KMS-11 (cell line): ENCODE measurements at regions not wholly inside any gene's neighbourhood (a gene's known extent, or its start where the extent isn't known, plus 50 kb on each side); places are given as distances from the start of the nearest gene placed in this dataset.

ENCODE experiments used
- H2AFZ ChIP-seq: fragments of 200-600 bp; sonication (generic); 2 replicates; pipeline ENCODE4 v1.6.1; 2016; ENCODE audit warnings: antibody characterized with exemption, mixed run types, low read depth
- H3K27ac ChIP-seq: fragments of 200-600 bp; sonication (generic); 2 replicates; pipeline ENCODE4 v1.6.1; 2016; ENCODE audit warnings: mild to moderate bottlenecking, mixed run types
- H3K27me3 ChIP-seq: fragments of 200-600 bp; sonication (generic); 2 replicates; pipeline ENCODE4 v1.6.1; 2017; ENCODE audit warnings: mild to moderate bottlenecking, low read depth, mixed run types, moderate library complexity; ENCODE audit not compliant: insufficient read depth
- H3K36me3 ChIP-seq: fragments of 200-600 bp; sonication (generic); 2 replicates; pipeline ENCODE4 v1.6.1; 2017; ENCODE audit warnings: mild to moderate bottlenecking, mixed run types; ENCODE audit not compliant: insufficient read depth
- H3K4me1 ChIP-seq: fragments of 200-600 bp; sonication (generic); 2 replicates; pipeline ENCODE4 v1.6.1; 2016; ENCODE audit warnings: mild to moderate bottlenecking, low read depth, mixed run types; ENCODE audit not compliant: poor library complexity, severe bottlenecking
- H3K4me2 ChIP-seq: fragments of 200-600 bp; sonication (generic); 2 replicates; pipeline ENCODE4 v1.7.0; 2016; ENCODE audit warnings: mild to moderate bottlenecking, mixed run types
- H3K4me3 ChIP-seq: fragments of 200-600 bp; sonication (generic); IDR thresholded peaks from 2 replicates; pipeline ENCODE4 v1.6.1; 2017; ENCODE audit warnings: low read depth, low read length, mixed read lengths; ENCODE audit not compliant: insufficient read depth
- H3K79me2 ChIP-seq: fragments of 200-600 bp; sonication (generic); 2 replicates; pipeline ENCODE4 v1.6.1; 2016; ENCODE audit warnings: low read depth, mixed run types; ENCODE audit not compliant: insufficient read depth
- H3K9ac ChIP-seq: fragments of 200-600 bp; sonication (generic); 2 replicates; pipeline ENCODE4 v1.6.1; 2016; ENCODE audit warnings: mild to moderate bottlenecking, mixed run types
- H4K20me1 ChIP-seq: fragments of 200-600 bp; sonication (generic); 2 replicates; pipeline ENCODE4 v1.6.1; 2016; ENCODE audit warnings: mild to moderate bottlenecking, mixed run types; ENCODE audit not compliant: insufficient read depth
- CTCF ChIP-seq: fragments of 200-600 bp; sonication (generic); conservative IDR thresholded peaks from 2 replicates; pipeline ENCODE4 v1.6.1; 2017; ENCODE audit warnings: low read depth, mild to moderate bottlenecking, antibody characterized with exemption, low read length, moderate library complexity, mixed read lengths

GRCh38 chr1:212179394-212180076 lies 105.7 kb upstream of the PPP2R5A start:
- Histone ChIP-seq H3K9ac (no peak overlapping the region), H3K4me3 (no peak overlapping the region), H3K4me2 (no peak overlapping the region), H3K4me1 (peaks cover 5% of the 10 kb centered on the region), H4K20me1 (no peaks in the 10 kb centered on the region), H3K27ac (no peak overlapping the region), H3K27me3 (no peaks in the 10 kb centered on the region), H2AFZ (no peak overlapping the region), H3K79me2 (no peaks in the 10 kb centered on the region), H3K36me3 (no peaks in the 10 kb centered on the region)
- no peak for TF ChIP-seq CTCF

GRCh38 chr1:212181015-212181882 lies 104.0 kb upstream of the PPP2R5A start:
- TF ChIP-seq CTCF, result no peak
- H3K79me2 ChIP-seq, result no peaks in the 10 kb centered on the region
- H3K4me3 ChIP-seq, result no peak overlapping the region
- no peaks in the 10 kb centered on the region for H3K27me3 ChIP-seq
- no peaks in the 10 kb centered on the region for H3K36me3 ChIP-seq
- H2AFZ ChIP-seq, result no peak overlapping the region
- H3K4me1 ChIP-seq, result peaks cover 11% of the 10 kb centered on the region
- H3K27ac ChIP-seq, result no peak overlapping the region
- H3K4me2 ChIP-seq, result no peak overlapping the region
- H3K9ac ChIP-seq, result no peak overlapping the region
- no peaks in the 10 kb centered on the region for H4K20me1 ChIP-seq

DNA sequence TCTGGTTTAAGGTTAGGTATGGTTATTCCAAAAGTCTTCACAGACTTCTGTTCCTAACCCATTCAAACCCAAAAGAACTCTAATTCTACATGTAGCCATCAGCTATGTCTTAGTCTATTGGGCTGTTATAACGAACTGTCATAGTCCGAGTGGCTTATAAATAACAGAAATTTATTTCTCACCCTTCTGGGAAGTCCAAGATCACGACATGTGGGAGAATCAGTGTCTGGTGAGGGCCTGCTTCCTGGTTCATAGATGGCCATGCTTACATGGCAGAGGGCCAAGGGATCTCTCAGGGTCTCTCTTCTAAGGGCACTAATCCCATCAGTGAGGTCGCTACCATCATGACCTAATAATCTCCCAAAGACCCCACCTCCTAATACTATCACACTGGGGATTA lies 103.0 kb upstream of the PPP2R5A start:
- no peak overlapping the region for H2AFZ ChIP-seq
- no peak overlapping the region for H3K27ac ChIP-seq
- H3K9ac ChIP-seq, result no peak overlapping the region
- H3K79me2 ChIP-seq, result no peaks in the 10 kb centered on the region
- no peaks in the 10 kb centered on the region for H3K36me3 ChIP-seq
- no peaks in the 10 kb centered on the region for H3K27me3 ChIP-seq
- H3K4me3 ChIP-seq, result no peak overlapping the region
- no peak for TF ChIP-seq CTCF
- H4K20me1 ChIP-seq, result no peaks in the 10 kb centered on the region
- no peak overlapping the region for H3K4me2 ChIP-seq
- peaks cover 20% of the 10 kb centered on the region for H3K4me1 ChIP-seq

DNA sequence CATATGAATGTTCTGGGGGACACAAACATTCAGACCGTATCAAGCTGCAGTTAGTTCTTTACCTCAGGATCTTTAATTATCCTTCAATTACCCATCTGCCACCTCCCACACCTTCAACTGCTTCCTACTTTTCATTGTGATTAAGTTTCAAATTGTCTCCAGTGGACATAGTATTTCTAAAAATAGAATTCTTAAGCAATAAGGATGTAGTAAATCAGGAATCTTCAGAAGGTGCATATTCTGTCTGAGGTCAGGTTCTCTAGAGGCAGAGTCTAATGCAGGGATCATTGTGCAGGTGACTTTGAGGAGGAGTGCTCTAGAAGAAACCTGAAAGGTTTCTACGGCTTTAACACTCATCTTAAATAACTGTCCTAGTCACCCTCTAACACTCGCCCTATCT lies 102.6 kb upstream of the PPP2R5A start:
- no peaks in the 10 kb centered on the region for H4K20me1 ChIP-seq
- no peaks in the 10 kb centered on the region for H3K27me3 ChIP-seq
- no peak overlapping the region for H3K9ac ChIP-seq
- H3K36me3 ChIP-seq, result no peaks in the 10 kb centered on the region
- H3K27ac ChIP-seq, result no peak overlapping the region
- no peak for TF ChIP-seq CTCF
- H2AFZ ChIP-seq, result no peak overlapping the region
- no peaks in the 10 kb centered on the region for H3K79me2 ChIP-seq
- H3K4me2 ChIP-seq, result no peak overlapping the region
- H3K4me1 ChIP-seq, result peaks cover 24% of the 10 kb centered on the region
- H3K4me3 ChIP-seq, result no peak overlapping the region
